Esophagus muscularis mucosa (tissue), 4 donors: ENCODE measurements at regions not wholly inside any gene's neighbourhood (a gene's known extent, or its start where the extent isn't known, plus 50 kb on each side); places are given as distances from the start of the nearest gene placed in this dataset.

ENCODE experiments used
- DNase-seq: peaks from one replicate; pipeline ENCODE4 v3.0.0-alpha.2; 2017; ENCODE audit errors: extremely low spot score
- H3K27ac ChIP-seq, 4 donors: fragments of 200-600 bp; sonication (generic); replicated peaks in 1 of 4; 1 replicate in 3 of 4; 2 replicates in 1 of 4; pipeline ENCODE4 v1.5.1; 2016 to 2019; ENCODE audit warnings: mild to moderate bottlenecking in 1 of 4
- H3K27me3 ChIP-seq, 4 donors: fragments of 200-600 bp; sonication (generic); one replicate each; pipeline versions ENCODE4 v1.5.1 to v1.6.0; 2016 to 2019
- H3K36me3 ChIP-seq, 4 donors: fragments of 200-600 bp; sonication (generic); one replicate each; pipeline ENCODE4 v1.5.1; 2016 to 2019
- H3K4me1 ChIP-seq, 4 donors: fragments of 200-600 bp; sonication (generic); one replicate each; pipeline ENCODE4 v1.5.1; 2016 to 2019
- H3K4me3 ChIP-seq, 4 donors: fragments of 200-600 bp; sonication (generic); 1 replicate in 2 of 4; 2 replicates in 2 of 4; pipeline ENCODE4 v1.5.1; 2016 to 2019; ENCODE audit warnings: mild to moderate bottlenecking in 4 of 4, moderate library complexity in 1 of 4
- H3K9me3 ChIP-seq, 4 donors: fragments of 200-600 bp; sonication (generic); 1 replicate in 3 of 4; 2 replicates in 1 of 4; pipeline ENCODE4 v1.5.1; 2016 to 2019
- EP300 ChIP-seq: sonication (generic); formaldehyde crosslinking; IDR thresholded peaks from one replicate; pipeline ENCODE4 v1.6.1; 2017; ENCODE audit warnings: antibody characterized with exemption
- POLR2A ChIP-seq: fragments of 450-650 bp; IDR thresholded peaks from one replicate; pipeline ENCODE4 v1.6.1; 2017; ENCODE audit warnings: antibody characterized with exemption, moderate library complexity, mild to moderate bottlenecking, low read depth
- POLR2AphosphoS5 ChIP-seq, 2 donors: sonication (generic); formaldehyde crosslinking; IDR thresholded peaks; one replicate each; pipeline ENCODE4 v1.6.1; 2017; ENCODE audit warnings: antibody characterized with exemption in 2 of 2
- WGBS: methylation state at CpG from one replicate; pipeline ENCODE4 v1.1.5; 2018; 5-methylcytosine and 5-hydroxymethylcytosine counted together
- intact Hi-C: fragments of 100-400 bp; cut with DNase I; formaldehyde crosslinking; loops from one replicate; pipeline ENCODE4 v1.15.1; 2023
- TF ChIP-seq, protein P1 (sequence below), 3 experiments: fragments of 200-600 bp in 2 of 3; fragments of 450-650 bp in 1 of 3; sonication (generic) in 2 of 3; IDR thresholded peaks; one replicate each; pipeline ENCODE4 v1.5.1; 2017 to 2019; ENCODE audit warnings: antibody characterized with exemption in 3 of 3, mild to moderate bottlenecking in 2 of 3, moderate library complexity in 1 of 3

DNA sequence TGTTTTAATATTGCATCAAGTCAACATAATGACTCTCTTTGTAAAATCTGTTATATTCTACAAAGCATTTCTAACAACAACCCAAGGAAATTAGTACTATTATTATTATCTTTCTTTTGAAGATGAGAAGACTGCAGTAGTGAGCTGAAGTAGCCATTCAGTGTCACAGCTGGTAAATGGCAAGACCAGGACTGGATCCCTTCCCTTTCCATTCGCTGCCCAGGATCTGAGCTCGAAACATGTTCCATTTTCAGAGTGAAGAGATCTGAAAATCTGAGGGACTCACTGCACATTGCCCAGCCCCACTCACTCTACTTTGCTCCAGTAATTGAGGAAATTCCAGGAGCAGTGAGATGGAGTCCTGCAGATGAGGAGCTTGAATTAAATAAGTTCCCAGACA lies 240.0 kb upstream of the BLID start:
- Histone ChIP-seq H3K27ac (no peak overlapping the region), H3K4me3 (no peak overlapping the region), H3K9me3 (no peaks in the 10 kb centered on the region), H3K27me3 (peaks cover 0 to 3% (median 0%) of the 10 kb centered on the region in 4 donors), H3K36me3 (no peaks in the 10 kb centered on the region), H3K4me1 (peaks cover 0 to 16% (median 8%) of the 10 kb centered on the region in 4 donors)
- intact Hi-C loops, result no loop called here
- TF ChIP-seq POLR2A (no peak), POLR2AphosphoS5 (IDR thresholded peaks at IDR 0.05) (no peak), EP300 (no peak)
- TF ChIP-seq, protein P1, sequence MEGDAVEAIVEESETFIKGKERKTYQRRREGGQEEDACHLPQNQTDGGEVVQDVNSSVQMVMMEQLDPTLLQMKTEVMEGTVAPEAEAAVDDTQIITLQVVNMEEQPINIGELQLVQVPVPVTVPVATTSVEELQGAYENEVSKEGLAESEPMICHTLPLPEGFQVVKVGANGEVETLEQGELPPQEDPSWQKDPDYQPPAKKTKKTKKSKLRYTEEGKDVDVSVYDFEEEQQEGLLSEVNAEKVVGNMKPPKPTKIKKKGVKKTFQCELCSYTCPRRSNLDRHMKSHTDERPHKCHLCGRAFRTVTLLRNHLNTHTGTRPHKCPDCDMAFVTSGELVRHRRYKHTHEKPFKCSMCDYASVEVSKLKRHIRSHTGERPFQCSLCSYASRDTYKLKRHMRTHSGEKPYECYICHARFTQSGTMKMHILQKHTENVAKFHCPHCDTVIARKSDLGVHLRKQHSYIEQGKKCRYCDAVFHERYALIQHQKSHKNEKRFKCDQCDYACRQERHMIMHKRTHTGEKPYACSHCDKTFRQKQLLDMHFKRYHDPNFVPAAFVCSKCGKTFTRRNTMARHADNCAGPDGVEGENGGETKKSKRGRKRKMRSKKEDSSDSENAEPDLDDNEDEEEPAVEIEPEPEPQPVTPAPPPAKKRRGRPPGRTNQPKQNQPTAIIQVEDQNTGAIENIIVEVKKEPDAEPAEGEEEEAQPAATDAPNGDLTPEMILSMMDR (IDR thresholded peaks at IDR 0.05), result no peak
- DNase-seq, result no peak
- 93% methylated on average over 2 of the region's 2 CpGs for WGBS

GRCh38 chr11:122354025-122354697 lies 238.1 kb upstream of the BLID start:
- no peaks in the 10 kb centered on the region for H3K9me3 ChIP-seq
- intact Hi-C loops, result no loop called here
- H3K27ac ChIP-seq, result no peak overlapping the region
- H3K27me3 ChIP-seq, result no peaks in the 10 kb centered on the region
- H3K4me3 ChIP-seq, result no peak overlapping the region
- H3K36me3 ChIP-seq, result no peaks in the 10 kb centered on the region
- DNase-seq, result no peak
- WGBS, result 40% methylated on average over 3 of the region's 3 CpGs
- TF ChIP-seq POLR2A (no peak), POLR2AphosphoS5 (IDR thresholded peaks at IDR 0.05) (no peak), EP300 (no peak)
- TF ChIP-seq, protein P1 (IDR thresholded peaks at IDR 0.05), result no peak
- H3K4me1 ChIP-seq, result peaks cover 0 to 16% (median 11%) of the 10 kb centered on the region in 4 donors

- no peak overlapping the region for H3K4me3 ChIP-seq
- peaks cover 0 to 17% (median 13%) of the 10 kb centered on the region in 4 donors for H3K4me1 ChIP-seq
- no peaks in the 10 kb centered on the region for H3K36me3 ChIP-seq
- H3K9me3 ChIP-seq, result no peaks in the 10 kb centered on the region
- no peaks in the 10 kb centered on the region for H3K27me3 ChIP-seq
- no peak overlapping the region for H3K27ac ChIP-seq
- intact Hi-C loops, result no loop called here
- DNase-seq, result no peak
- TF ChIP-seq POLR2AphosphoS5 (IDR thresholded peaks at IDR 0.05) (no peak), POLR2A (no peak), EP300 (no peak)
- TF ChIP-seq, protein P1 (IDR thresholded peaks at IDR 0.05), result no peak
- 93% methylated on average over 4 of the region's 4 CpGs for WGBS
Observed at GRCh38 chr11:122353561-122353960, 237.5 kb upstream of the BLID start.

- TF ChIP-seq POLR2A, result no peak
- TF ChIP-seq EP300, result no peak
- TF ChIP-seq POLR2AphosphoS5 (IDR thresholded peaks at IDR 0.05), result no peak
- TF ChIP-seq, protein P1 (IDR thresholded peaks at IDR 0.05), result no peak
- H3K4me3 ChIP-seq, result no peak overlapping the region
- peak overlapping the region in 1 of 4 donors; percentile 11 for H3K27ac ChIP-seq
- H3K4me1 ChIP-seq, result peaks cover 3 to 9% (median 4%) of the 10 kb centered on the region in 4 donors
- no peaks in the 10 kb centered on the region for H3K36me3 ChIP-seq
- WGBS, result 79% methylated on average over 9 of the region's 9 CpGs
- no peaks in the 10 kb centered on the region for H3K27me3 ChIP-seq
- intact Hi-C loops, result no loop called here
- no peak for DNase-seq
- no peaks in the 10 kb centered on the region for H3K9me3 ChIP-seq
Observed at GRCh38 chr11:122348659-122349409, 232.8 kb upstream of the BLID start.
